GM18873 (cell line): ENCODE measurements at regions not wholly inside any gene's neighbourhood (a gene's known extent, or its start where the extent isn't known, plus 50 kb on each side); places are given as distances from the start of the nearest gene placed in this dataset.

Experiments
- ATAC-seq: cut with Tn5 transposase; IDR thresholded peaks from one replicate; pipeline ENCODE4 v1.9.1; 2021; ENCODE audit warnings: mild to moderate bottlenecking, moderate library complexity, moderate number of reproducible peaks; ENCODE audit not compliant: unreplicated experiment, low FRiP score

- no peak for ATAC-seq
Measured at GRCh38 chr15:62456011-62456920, 291.2 kb upstream of the C2CD4B start.

- ATAC-seq: no peak
Measured at GRCh38 chr15:62457100-62457499, 292.0 kb upstream of the C2CD4B start.

- ATAC-seq: no peak
Measured at GRCh38 chr15:62459875-62460274, 294.8 kb upstream of the C2CD4B start.

- ATAC-seq: no peak
Measured at GRCh38 chr15:62462268-62462667, 297.2 kb upstream of the C2CD4B start.

- ATAC-seq: no peak
Measured at GRCh38 chr15:62462721-62463120, 297.6 kb upstream of the C2CD4B start.

- no peak for ATAC-seq
Measured at GRCh38 chr15:62464705-62465104, 299.6 kb upstream of the C2CD4B start.

GRCh38 chr15:62465173-62465572 lies 300.1 kb upstream of the C2CD4B start:
- no peak for ATAC-seq

- no peak for ATAC-seq
Measured at GRCh38 chr15:62469478-62469873, 304.4 kb upstream of the C2CD4B start.

GRCh38 chr15:62469874-62470688 lies 305.0 kb upstream of the C2CD4B start:
- no peak for ATAC-seq

- ATAC-seq: no peak
Measured at GRCh38 chr15:62472616-62473299, 307.7 kb upstream of the C2CD4B start.

GRCh38 chr15:62474021-62474770 lies 309.1 kb upstream of the C2CD4B start:
- ATAC-seq: no peak

GRCh38 chr15:62474771-62475124 lies 309.7 kb upstream of the C2CD4B start:
- no peak for ATAC-seq

GRCh38 chr15:62475591-62475990 lies 310.5 kb upstream of the C2CD4B start:
- ATAC-seq: no peak

GRCh38 chr15:62476163-62476562 lies 311.1 kb upstream of the C2CD4B start:
- ATAC-seq: no peak

- no peak for ATAC-seq
Measured at GRCh38 chr15:62477929-62478328, 312.8 kb upstream of the C2CD4B start.

- ATAC-seq: peak; percentile 49
Measured at GRCh38 chr15:62482785-62483429, 317.8 kb upstream of the C2CD4B start.

GRCh38 chr15:62483814-62484213 lies 318.7 kb upstream of the C2CD4B start:
- no peak for ATAC-seq

- ATAC-seq: no peak
Measured at GRCh38 chr15:62485170-62485720, 320.2 kb upstream of the C2CD4B start.

- no peak for ATAC-seq
Measured at GRCh38 chr15:62486041-62486440, 321.0 kb upstream of the C2CD4B start.

GRCh38 chr15:62488387-62488786 lies 323.3 kb upstream of the C2CD4B start:
- no peak for ATAC-seq
